ENCODE measurements at regions not wholly inside any gene's neighbourhood (a gene's known extent, or its start where the extent isn't known, plus 50 kb on each side); places are given as distances from the start of the nearest gene placed in this dataset.

DNA sequence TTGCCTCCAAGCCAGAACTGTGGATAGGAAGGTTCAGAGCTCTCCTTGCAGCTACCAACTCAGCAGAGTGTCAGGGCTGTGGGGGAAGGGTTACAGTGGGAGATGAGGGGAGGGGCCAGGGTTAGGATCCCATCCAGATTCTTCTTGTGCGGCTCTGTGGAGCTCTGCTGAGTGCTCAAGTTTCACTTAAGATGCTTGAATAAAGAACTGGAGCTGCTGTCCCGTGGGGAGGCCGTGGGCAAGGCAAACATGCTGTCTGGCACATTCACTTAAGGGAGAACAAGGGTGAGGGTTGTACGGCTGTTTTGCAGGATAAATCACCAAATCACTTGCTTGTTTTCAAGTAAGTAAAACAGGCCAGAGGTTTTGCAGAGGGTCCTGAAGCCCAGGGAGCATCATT, 197.1 kb downstream of the FAM76B start:
- no peak for DNase-seq (ENCODE audit: low read depth)
- TF ChIP-seq, protein P1, sequence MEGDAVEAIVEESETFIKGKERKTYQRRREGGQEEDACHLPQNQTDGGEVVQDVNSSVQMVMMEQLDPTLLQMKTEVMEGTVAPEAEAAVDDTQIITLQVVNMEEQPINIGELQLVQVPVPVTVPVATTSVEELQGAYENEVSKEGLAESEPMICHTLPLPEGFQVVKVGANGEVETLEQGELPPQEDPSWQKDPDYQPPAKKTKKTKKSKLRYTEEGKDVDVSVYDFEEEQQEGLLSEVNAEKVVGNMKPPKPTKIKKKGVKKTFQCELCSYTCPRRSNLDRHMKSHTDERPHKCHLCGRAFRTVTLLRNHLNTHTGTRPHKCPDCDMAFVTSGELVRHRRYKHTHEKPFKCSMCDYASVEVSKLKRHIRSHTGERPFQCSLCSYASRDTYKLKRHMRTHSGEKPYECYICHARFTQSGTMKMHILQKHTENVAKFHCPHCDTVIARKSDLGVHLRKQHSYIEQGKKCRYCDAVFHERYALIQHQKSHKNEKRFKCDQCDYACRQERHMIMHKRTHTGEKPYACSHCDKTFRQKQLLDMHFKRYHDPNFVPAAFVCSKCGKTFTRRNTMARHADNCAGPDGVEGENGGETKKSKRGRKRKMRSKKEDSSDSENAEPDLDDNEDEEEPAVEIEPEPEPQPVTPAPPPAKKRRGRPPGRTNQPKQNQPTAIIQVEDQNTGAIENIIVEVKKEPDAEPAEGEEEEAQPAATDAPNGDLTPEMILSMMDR (IDR thresholded peaks at IDR 0.05; ENCODE audit: insufficient read depth, low read depth, low read length): no peak
- no peak overlapping the region for H3K4me3 ChIP-seq (ENCODE audit: low read depth, low read length)

DNA sequence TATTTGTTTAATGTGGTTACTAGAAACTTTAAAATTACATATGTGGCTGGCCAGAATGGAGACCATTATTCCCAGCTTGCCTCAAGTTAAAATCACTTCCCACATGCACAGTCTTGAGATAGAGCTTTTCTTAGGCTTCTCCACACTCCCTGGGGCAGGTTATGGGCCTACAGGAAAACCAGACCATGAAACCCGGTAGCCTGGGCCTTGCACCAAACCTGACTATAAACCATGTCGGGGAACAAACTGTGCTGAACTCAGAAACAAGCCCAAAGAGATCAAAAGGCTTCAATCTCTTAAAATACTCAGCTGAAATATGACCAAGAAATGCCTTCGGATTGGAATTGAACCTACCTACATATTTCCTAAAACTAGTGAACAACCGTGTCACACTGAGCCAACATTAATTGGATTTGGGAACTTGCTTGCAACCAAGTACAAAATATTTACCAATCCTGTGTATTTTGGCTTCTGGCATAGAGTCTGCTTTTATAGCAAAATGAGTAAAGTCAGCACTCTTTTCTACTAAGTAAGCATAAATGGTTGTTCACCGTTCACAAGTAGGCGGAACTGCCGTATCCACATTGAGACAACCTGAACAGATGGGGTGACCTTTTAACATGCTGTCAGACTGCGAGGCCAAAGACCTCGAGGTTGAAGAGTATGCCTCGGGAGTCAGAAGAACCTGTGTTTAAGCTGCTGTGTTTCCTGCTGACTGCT, 199.5 kb downstream of the FAM76B start:
- TF ChIP-seq, protein P1 (IDR thresholded peaks at IDR 0.05; ENCODE audit: insufficient read depth, low read depth, low read length): no peak
- no peak overlapping the region for H3K4me3 ChIP-seq (ENCODE audit: low read depth, low read length)
- no peak for DNase-seq (ENCODE audit: low read depth)

DNA sequence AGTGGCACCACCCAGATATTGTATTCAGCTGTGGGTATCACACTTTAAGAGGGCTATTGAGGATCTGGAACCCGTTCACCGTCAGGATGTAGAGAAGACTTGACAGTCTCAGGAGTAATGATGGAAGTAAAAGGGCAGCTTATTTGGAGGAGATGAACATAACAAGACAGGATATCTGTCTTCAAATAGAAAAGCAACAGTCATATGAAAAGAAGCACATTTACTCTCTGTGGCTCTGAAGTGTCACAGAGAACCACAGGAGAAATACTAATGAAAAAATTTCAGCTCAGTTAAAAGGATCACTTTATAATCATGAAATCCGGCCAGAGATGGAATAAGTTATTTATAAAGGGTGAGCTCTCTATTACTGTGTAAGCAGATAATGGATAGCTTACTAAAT, 200.8 kb downstream of the FAM76B start:
- TF ChIP-seq, protein P1 (IDR thresholded peaks at IDR 0.05; ENCODE audit: insufficient read depth, low read depth, low read length): no peak
- H3K4me3 ChIP-seq (ENCODE audit: low read depth, low read length): no peak overlapping the region
- no peak for DNase-seq (ENCODE audit: low read depth)

DNA sequence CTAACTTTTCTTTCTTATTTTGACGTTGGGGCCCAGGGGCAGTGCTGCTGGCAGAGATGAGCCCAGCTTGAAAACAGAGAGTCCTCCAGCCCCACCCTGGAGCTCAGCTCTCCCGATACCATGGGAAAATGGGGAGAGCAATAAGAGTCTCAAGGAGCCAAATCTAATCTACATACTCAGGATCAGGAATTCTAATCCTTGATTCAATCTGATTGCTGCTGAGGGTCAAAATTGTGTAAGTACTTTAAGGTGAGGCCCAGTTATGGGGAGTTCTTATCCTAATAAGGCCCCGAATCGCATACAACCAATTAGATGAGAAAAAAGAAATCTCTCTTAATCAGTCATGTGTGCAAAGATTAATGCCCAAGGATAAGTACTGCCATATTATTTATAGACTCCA, 202.9 kb downstream of the FAM76B start:
- no peak overlapping the region for H3K4me3 ChIP-seq (ENCODE audit: low read depth, low read length)
- no peak for DNase-seq (ENCODE audit: low read depth)
- TF ChIP-seq, protein P1 (IDR thresholded peaks at IDR 0.05; ENCODE audit: insufficient read depth, low read depth, low read length): no peak

DNA sequence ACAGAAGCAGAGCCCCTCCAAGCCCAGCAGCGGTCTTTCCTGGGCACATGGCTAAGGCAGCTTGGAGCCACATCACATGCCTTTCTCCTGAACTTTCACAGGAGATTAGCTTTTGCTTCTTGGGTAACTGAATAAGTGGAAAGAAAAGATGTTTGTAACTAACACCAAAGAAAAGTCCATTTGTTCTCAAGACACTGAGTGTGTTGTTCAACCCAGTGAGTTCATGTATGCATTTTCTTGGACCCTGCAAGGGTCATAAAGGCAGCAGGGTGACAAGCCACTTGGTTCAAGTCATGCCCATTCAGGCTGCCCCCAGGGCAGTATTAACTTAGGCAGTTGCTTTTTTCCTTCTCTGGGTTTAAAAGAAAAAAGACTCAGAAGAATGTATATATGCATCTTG, 203.4 kb downstream of the FAM76B start:
- TF ChIP-seq, protein P1 (IDR thresholded peaks at IDR 0.05; ENCODE audit: insufficient read depth, low read depth, low read length): no peak
- H3K4me3 ChIP-seq (ENCODE audit: low read depth, low read length): no peak overlapping the region
- DNase-seq (ENCODE audit: low read depth): no peak

DNA sequence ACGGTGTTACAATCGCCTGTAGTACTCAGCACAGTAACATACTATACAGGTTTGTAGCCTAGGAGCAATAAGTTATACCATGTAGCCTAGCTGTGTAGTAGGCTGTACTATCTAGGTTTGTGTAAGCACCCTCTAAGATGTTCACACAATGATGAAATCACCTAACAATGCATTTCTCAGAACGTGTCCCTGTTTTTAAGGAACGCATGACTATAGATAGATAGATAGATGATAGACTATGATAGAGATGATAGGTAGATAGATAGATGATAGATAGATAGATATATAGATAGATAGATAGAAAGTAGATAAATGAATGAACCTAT, 203.9 kb downstream of the FAM76B start:
- TF ChIP-seq, protein P1 (IDR thresholded peaks at IDR 0.05; ENCODE audit: insufficient read depth, low read depth, low read length): no peak
- no peak overlapping the region for H3K4me3 ChIP-seq (ENCODE audit: low read depth, low read length)

More for the DNA sequence above, 203.9 kb downstream of the FAM76B start:
- no peak for DNase-seq (ENCODE audit: low read depth)

Measured in fibroblast of villous mesenchyme (primary cell).